ENCODE measurements at regions not wholly inside any gene's neighbourhood (a gene's known extent, or its start where the extent isn't known, plus 50 kb on each side); places are given as distances from the start of the nearest gene placed in this dataset.

DNA sequence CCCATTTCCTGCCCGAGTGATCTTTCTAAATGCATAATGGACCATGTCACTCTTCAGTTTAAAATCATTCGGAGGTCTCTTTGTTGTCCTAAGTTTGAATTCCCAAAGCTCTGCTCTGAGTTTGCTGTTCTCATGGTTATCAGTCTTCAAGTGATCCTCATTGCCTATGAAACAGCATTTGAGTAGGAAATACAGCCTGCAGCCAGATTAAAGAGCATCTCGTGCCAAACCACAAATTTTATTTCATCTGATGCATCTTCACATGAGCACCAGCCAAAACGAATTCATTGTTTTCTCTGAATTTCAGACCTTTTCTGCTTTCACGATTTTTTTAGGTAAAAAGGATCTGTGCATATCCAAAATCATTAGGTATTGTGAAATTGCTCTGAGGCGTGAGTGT lies 299.6 kb downstream of the TDRD3 start (continued):
- TF ChIP-seq, protein P1, sequence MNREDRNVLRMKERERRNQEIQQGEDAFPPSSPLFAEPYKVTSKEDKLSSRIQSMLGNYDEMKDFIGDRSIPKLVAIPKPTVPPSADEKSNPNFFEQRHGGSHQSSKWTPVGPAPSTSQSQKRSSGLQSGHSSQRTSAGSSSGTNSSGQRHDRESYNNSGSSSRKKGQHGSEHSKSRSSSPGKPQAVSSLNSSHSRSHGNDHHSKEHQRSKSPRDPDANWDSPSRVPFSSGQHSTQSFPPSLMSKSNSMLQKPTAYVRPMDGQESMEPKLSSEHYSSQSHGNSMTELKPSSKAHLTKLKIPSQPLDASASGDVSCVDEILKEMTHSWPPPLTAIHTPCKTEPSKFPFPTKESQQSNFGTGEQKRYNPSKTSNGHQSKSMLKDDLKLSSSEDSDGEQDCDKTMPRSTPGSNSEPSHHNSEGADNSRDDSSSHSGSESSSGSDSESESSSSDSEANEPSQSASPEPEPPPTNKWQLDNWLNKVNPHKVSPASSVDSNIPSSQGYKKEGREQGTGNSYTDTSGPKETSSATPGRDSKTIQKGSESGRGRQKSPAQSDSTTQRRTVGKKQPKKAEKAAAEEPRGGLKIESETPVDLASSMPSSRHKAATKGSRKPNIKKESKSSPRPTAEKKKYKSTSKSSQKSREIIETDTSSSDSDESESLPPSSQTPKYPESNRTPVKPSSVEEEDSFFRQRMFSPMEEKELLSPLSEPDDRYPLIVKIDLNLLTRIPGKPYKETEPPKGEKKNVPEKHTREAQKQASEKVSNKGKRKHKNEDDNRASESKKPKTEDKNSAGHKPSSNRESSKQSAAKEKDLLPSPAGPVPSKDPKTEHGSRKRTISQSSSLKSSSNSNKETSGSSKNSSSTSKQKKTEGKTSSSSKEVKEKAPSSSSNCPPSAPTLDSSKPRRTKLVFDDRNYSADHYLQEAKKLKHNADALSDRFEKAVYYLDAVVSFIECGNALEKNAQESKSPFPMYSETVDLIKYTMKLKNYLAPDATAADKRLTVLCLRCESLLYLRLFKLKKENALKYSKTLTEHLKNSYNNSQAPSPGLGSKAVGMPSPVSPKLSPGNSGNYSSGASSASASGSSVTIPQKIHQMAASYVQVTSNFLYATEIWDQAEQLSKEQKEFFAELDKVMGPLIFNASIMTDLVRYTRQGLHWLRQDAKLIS (CRISPR knock-in tag; IDR thresholded peaks at IDR 0.05; ENCODE audit: borderline replicate concordance): no peak
- TF ChIP-seq, protein P2, sequence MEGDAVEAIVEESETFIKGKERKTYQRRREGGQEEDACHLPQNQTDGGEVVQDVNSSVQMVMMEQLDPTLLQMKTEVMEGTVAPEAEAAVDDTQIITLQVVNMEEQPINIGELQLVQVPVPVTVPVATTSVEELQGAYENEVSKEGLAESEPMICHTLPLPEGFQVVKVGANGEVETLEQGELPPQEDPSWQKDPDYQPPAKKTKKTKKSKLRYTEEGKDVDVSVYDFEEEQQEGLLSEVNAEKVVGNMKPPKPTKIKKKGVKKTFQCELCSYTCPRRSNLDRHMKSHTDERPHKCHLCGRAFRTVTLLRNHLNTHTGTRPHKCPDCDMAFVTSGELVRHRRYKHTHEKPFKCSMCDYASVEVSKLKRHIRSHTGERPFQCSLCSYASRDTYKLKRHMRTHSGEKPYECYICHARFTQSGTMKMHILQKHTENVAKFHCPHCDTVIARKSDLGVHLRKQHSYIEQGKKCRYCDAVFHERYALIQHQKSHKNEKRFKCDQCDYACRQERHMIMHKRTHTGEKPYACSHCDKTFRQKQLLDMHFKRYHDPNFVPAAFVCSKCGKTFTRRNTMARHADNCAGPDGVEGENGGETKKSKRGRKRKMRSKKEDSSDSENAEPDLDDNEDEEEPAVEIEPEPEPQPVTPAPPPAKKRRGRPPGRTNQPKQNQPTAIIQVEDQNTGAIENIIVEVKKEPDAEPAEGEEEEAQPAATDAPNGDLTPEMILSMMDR (IDR thresholded peaks at IDR 0.05): no peak
- no peak for TF ChIP-seq ZNF138 (CRISPR knock-in tag; conservative IDR thresholded peaks at IDR 0.05)

DNA sequence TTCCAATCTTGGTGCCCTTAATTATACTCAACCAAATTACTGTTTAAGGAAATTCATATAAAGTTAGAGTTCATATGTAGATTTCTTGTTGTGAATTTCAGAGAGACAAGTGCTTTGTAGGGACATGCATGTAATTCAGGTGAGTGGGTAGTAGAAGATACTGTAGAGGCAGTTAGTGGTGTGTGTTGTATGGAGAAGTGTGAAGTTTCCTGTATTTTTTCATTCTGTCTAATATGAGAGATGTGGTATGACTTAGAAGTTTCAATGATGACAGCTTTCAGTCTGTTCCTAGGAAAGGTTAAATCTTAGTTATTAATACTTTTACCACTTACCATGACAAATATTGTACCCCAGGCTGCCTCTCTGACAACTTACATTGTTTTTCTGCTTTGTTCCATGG lies 294.2 kb downstream of the TDRD3 start:
- no peaks in the 10 kb centered on the region for H3K27me3 Mint-ChIP-seq (ENCODE audit: low read depth)
- no peaks in the 10 kb centered on the region for H3K36me3 Mint-ChIP-seq
- peaks cover 10% of the 10 kb centered on the region for H3K9me3 Mint-ChIP-seq
- ATAC-seq (no peak), DNase-seq (ENCODE audit: low spot score) (no peak)
- TF ChIP-seq FOXJ3 (CRISPR knock-in tag; IDR thresholded peaks at IDR 0.05; ENCODE audit: borderline replicate concordance): no peak
- TF ChIP-seq CREM (CRISPR knock-in tag; IDR thresholded peaks at IDR 0.05): no peak
- TF ChIP-seq ZNF671 (CRISPR knock-in tag; IDR thresholded peaks at IDR 0.05): no peak
- peaks cover 4% of the 10 kb centered on the region for H3K4me1 Mint-ChIP-seq
- POLR2A ChIA-PET: no interaction called here
- CTCF ChIA-PET: no interaction called here
- no peak overlapping the region for H3K27ac Mint-ChIP-seq
- H3K4me3 Mint-ChIP-seq: no peak overlapping the region

DNA sequence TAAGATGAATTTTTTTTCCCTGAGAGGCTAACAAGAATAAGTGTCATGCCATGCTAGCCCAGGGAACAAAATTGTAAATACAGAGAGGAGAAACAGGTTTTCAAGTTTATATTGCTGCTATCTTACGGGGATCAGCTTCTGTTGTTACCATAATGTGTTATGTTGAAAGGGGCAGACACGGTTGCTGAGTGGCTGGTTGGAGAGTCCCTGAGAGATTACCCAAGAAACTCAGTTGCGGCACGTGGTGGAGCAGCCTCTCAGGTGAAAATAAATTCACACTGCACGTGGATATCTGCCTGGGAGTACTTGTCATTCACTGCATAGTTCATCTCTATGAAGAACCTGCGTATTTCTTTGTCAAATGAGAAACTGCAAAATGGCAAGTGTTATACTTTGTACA lies 293.6 kb downstream of the TDRD3 start:
- Mint-ChIP-seq H3K4me3 (no peak overlapping the region), H3K9me3 (peaks cover 10% of the 10 kb centered on the region), H3K4me1 (no peaks in the 10 kb centered on the region), H3K36me3 (no peaks in the 10 kb centered on the region), H3K27ac (no peak overlapping the region), H3K27me3 (ENCODE audit: low read depth) (no peaks in the 10 kb centered on the region)
- TF ChIP-seq, protein P3, sequence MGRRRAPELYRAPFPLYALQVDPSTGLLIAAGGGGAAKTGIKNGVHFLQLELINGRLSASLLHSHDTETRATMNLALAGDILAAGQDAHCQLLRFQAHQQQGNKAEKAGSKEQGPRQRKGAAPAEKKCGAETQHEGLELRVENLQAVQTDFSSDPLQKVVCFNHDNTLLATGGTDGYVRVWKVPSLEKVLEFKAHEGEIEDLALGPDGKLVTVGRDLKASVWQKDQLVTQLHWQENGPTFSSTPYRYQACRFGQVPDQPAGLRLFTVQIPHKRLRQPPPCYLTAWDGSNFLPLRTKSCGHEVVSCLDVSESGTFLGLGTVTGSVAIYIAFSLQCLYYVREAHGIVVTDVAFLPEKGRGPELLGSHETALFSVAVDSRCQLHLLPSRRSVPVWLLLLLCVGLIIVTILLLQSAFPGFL (CRISPR knock-in tag; IDR thresholded peaks at IDR 0.05; ENCODE audit: borderline replicate concordance): no peak
- TF ChIP-seq MXD4 (CRISPR knock-in tag; IDR thresholded peaks at IDR 0.05; ENCODE audit: borderline replicate concordance): no peak
- TF ChIP-seq, protein P4, sequence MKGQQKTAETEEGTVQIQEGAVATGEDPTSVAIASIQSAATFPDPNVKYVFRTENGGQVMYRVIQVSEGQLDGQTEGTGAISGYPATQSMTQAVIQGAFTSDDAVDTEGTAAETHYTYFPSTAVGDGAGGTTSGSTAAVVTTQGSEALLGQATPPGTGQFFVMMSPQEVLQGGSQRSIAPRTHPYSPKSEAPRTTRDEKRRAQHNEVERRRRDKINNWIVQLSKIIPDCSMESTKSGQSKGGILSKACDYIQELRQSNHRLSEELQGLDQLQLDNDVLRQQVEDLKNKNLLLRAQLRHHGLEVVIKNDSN (CRISPR knock-in tag; IDR thresholded peaks at IDR 0.05): no peak
- TF ChIP-seq, protein P5, sequence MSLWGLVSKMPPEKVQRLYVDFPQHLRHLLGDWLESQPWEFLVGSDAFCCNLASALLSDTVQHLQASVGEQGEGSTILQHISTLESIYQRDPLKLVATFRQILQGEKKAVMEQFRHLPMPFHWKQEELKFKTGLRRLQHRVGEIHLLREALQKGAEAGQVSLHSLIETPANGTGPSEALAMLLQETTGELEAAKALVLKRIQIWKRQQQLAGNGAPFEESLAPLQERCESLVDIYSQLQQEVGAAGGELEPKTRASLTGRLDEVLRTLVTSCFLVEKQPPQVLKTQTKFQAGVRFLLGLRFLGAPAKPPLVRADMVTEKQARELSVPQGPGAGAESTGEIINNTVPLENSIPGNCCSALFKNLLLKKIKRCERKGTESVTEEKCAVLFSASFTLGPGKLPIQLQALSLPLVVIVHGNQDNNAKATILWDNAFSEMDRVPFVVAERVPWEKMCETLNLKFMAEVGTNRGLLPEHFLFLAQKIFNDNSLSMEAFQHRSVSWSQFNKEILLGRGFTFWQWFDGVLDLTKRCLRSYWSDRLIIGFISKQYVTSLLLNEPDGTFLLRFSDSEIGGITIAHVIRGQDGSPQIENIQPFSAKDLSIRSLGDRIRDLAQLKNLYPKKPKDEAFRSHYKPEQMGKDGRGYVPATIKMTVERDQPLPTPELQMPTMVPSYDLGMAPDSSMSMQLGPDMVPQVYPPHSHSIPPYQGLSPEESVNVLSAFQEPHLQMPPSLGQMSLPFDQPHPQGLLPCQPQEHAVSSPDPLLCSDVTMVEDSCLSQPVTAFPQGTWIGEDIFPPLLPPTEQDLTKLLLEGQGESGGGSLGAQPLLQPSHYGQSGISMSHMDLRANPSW (CRISPR knock-in tag; conservative IDR thresholded peaks at IDR 0.05; ENCODE audit: low read depth): no peak
- POLR2A ChIA-PET: no interaction called here
- ATAC-seq (no peak), DNase-seq (ENCODE audit: low spot score) (no peak)
- CTCF ChIA-PET: no interaction called here

DNA sequence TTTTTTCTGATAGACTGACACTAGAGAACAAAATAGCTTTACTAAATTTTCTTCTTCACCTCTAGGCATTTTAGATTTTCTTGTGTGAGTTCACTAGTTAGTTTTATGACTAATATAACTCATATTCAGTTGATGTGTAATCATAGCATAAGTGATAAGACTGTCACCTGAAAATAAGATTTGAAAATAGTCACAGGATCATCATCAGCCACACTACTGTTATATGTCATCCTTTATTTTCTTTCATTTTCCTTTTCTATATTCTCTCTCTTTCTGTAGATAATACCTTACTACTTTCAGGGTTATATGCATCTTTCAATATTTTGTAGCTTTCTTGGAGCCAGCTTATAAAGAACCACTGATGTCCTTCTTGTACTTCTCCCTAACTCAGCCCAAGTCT lies 292.6 kb downstream of the TDRD3 start:
- Mint-ChIP-seq H3K27ac (no peak overlapping the region), H3K36me3 (no peaks in the 10 kb centered on the region), H3K4me1 (no peaks in the 10 kb centered on the region), H3K9me3 (peaks cover 10% of the 10 kb centered on the region), H3K4me3 (no peak overlapping the region), H3K27me3 (ENCODE audit: low read depth) (no peaks in the 10 kb centered on the region)
- POLR2A ChIA-PET: no interaction called here
- ATAC-seq (no peak), DNase-seq (ENCODE audit: low spot score) (no peak)
- CTCF ChIA-PET: no interaction called here
- TF ChIP-seq ZNF232 (CRISPR knock-in tag; IDR thresholded peaks at IDR 0.05): no peak
- TF ChIP-seq FOXP1 (CRISPR knock-in tag; IDR thresholded peaks at IDR 0.05; ENCODE audit: borderline replicate concordance): no peak
- no peak for TF ChIP-seq SP1 (CRISPR knock-in tag; conservative IDR thresholded peaks at IDR 0.05)
- TF ChIP-seq, protein P6, sequence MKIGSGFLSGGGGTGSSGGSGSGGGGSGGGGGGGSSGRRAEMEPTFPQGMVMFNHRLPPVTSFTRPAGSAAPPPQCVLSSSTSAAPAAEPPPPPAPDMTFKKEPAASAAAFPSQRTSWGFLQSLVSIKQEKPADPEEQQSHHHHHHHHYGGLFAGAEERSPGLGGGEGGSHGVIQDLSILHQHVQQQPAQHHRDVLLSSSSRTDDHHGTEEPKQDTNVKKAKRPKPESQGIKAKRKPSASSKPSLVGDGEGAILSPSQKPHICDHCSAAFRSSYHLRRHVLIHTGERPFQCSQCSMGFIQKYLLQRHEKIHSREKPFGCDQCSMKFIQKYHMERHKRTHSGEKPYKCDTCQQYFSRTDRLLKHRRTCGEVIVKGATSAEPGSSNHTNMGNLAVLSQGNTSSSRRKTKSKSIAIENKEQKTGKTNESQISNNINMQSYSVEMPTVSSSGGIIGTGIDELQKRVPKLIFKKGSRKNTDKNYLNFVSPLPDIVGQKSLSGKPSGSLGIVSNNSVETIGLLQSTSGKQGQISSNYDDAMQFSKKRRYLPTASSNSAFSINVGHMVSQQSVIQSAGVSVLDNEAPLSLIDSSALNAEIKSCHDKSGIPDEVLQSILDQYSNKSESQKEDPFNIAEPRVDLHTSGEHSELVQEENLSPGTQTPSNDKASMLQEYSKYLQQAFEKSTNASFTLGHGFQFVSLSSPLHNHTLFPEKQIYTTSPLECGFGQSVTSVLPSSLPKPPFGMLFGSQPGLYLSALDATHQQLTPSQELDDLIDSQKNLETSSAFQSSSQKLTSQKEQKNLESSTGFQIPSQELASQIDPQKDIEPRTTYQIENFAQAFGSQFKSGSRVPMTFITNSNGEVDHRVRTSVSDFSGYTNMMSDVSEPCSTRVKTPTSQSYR (CRISPR knock-in tag; IDR thresholded peaks at IDR 0.05): no peak
- TF ChIP-seq, protein P7, sequence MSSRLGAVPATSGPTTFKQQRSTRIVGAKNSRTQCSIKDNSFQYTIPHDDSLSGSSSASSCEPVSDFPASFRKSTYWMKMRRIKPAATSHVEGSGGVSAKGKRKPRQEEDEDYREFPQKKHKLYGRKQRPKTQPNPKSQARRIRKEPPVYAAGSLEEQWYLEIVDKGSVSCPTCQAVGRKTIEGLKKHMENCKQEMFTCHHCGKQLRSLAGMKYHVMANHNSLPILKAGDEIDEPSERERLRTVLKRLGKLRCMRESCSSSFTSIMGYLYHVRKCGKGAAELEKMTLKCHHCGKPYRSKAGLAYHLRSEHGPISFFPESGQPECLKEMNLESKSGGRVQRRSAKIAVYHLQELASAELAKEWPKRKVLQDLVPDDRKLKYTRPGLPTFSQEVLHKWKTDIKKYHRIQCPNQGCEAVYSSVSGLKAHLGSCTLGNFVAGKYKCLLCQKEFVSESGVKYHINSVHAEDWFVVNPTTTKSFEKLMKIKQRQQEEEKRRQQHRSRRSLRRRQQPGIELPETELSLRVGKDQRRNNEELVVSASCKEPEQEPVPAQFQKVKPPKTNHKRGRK (CRISPR knock-in tag; IDR thresholded peaks at IDR 0.05; ENCODE audit: borderline replicate concordance): no peak
- no peak for TF ChIP-seq TP53 (CRISPR knock-in tag; IDR thresholded peaks at IDR 0.05)

Data from WTC11 (cell line).